Activated CD4-positive, alpha-beta T cell treated with anti-CD3 and anti-CD28 coated beads for 24 hours (primary cell): ENCODE measurements at regions not wholly inside any gene's neighbourhood (a gene's known extent, or its start where the extent isn't known, plus 50 kb on each side); places are given as distances from the start of the nearest gene placed in this dataset.
"Not testable (repeated sequence)": the region's sequence is repeated elsewhere in the genome, so short reads cannot be mapped to it uniquely, and the experiment has no call there.

Experiments used
- DNase-seq, 2 donors: peaks; one replicate each; pipeline ENCODE4 v3.0.0-alpha.2; 2020; ENCODE audit warnings: low read depth in 2 of 2

GRCh38 chr18:4544142-4544541 is 89.0 kb upstream of the DLGAP1 start:
- no peak for DNase-seq

- no peak for DNase-seq
Measured at GRCh38 chr18:4543711-4544110, 88.6 kb upstream of the DLGAP1 start.

- no peak for DNase-seq
Measured at GRCh38 chr18:4541588-4541987, 86.5 kb upstream of the DLGAP1 start.

GRCh38 chr18:4536447-4536846 is 81.3 kb upstream of the DLGAP1 start:
- no peak for DNase-seq

- no peak for DNase-seq
Measured at GRCh38 chr18:4528405-4528804, 73.3 kb upstream of the DLGAP1 start.

- not testable (repeated sequence) for DNase-seq
Measured at GRCh38 chr18:4527826-4528225, 72.7 kb upstream of the DLGAP1 start.

GRCh38 chr18:4524096-4524495 is 69.0 kb upstream of the DLGAP1 start:
- no peak for DNase-seq

GRCh38 chr18:4511166-4511565 is 56.1 kb upstream of the DLGAP1 start:
- no peak for DNase-seq

- DNase-seq = no peak
Measured at GRCh38 chr18:4510711-4511110, 55.6 kb upstream of the DLGAP1 start.

- no peak for DNase-seq
Measured at GRCh38 chr18:4510160-4510559, 55.1 kb upstream of the DLGAP1 start.
